NB4 (cell line): ENCODE measurements at regions not wholly inside any gene's neighbourhood (a gene's known extent, or its start where the extent isn't known, plus 50 kb on each side); places are given as distances from the start of the nearest gene placed in this dataset.

Experiments
- MAX ChIP-seq: IDR thresholded peaks from 2 replicates; pipeline ENCODE4 v1.6.1; 2011; ENCODE audit warnings: low read depth, low read length
- MYC ChIP-seq: IDR thresholded peaks from 2 replicates; pipeline ENCODE4 v1.6.1; 2011; ENCODE audit warnings: low read depth, low read length
- POLR2A ChIP-seq: IDR thresholded peaks from 2 replicates; pipeline ENCODE4 v1.6.1; 2011; ENCODE audit warnings: mild to moderate bottlenecking; ENCODE audit not compliant: insufficient read length; ENCODE audit errors: extremely low read depth
- TF ChIP-seq, protein P1 (sequence below): IDR thresholded peaks from one replicate; pipeline ENCODE4 v1.5.1; 2012; ENCODE audit warnings: low read depth, low read length

- TF ChIP-seq, protein P1, sequence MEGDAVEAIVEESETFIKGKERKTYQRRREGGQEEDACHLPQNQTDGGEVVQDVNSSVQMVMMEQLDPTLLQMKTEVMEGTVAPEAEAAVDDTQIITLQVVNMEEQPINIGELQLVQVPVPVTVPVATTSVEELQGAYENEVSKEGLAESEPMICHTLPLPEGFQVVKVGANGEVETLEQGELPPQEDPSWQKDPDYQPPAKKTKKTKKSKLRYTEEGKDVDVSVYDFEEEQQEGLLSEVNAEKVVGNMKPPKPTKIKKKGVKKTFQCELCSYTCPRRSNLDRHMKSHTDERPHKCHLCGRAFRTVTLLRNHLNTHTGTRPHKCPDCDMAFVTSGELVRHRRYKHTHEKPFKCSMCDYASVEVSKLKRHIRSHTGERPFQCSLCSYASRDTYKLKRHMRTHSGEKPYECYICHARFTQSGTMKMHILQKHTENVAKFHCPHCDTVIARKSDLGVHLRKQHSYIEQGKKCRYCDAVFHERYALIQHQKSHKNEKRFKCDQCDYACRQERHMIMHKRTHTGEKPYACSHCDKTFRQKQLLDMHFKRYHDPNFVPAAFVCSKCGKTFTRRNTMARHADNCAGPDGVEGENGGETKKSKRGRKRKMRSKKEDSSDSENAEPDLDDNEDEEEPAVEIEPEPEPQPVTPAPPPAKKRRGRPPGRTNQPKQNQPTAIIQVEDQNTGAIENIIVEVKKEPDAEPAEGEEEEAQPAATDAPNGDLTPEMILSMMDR: no peak
- TF ChIP-seq MYC: no peak
- TF ChIP-seq MAX: no peak
- TF ChIP-seq POLR2A: no peak
Measured at GRCh38 chr1:47524272-47524671, 86.4 kb downstream of the FOXD2 start.
